B cell (primary cell): ENCODE measurements at regions not wholly inside any gene's neighbourhood (a gene's known extent, or its start where the extent isn't known, plus 50 kb on each side); places are given as distances from the start of the nearest gene placed in this dataset.
A peak's percentile ranks its signal among the peaks of the same experiment; 100 is the strongest.

ENCODE experiments used
- ATAC-seq: fragments of 200-7000 bp; cut with Tn5 transposase; one replicate; pipeline ENCODE4 v1.10.0; 2021; ENCODE audit warnings: low read depth, mild to moderate bottlenecking, moderate number of reproducible peaks, moderate library complexity
- CTCF ChIA-PET: fragments of 350-600 bp; sonication (Branson Sonifier 250); formaldehyde crosslinking; loops from one replicate; lab custom pipeline; 2021; ENCODE audit warnings: antibody characterized with exemption, inconsistent platforms; lab: Charles Lee
- POLR2A ChIA-PET: fragments of 350-600 bp; sonication (Branson Sonifier 250); formaldehyde crosslinking; loops from one replicate; lab custom pipeline; 2021; ENCODE audit warnings: antibody characterized with exemption; lab: Charles Lee
- DNase-seq: peaks from one replicate; pipeline ENCODE4 v3.0.0; 2013
- H2AFZ ChIP-seq: 2 replicates; pipeline ENCODE4 v1.6.1; 2012; ENCODE audit warnings: mild to moderate bottlenecking, low read depth, low read length; ENCODE audit not compliant: insufficient read depth, poor library complexity, severe bottlenecking
- H3K27ac ChIP-seq, 2 donors: 1 replicate in 1 of 2; 2 replicates in 1 of 2; pipeline ENCODE4 v1.5.1; 2012 to 2013; ENCODE audit warnings: low read length in 2 of 2, mild to moderate bottlenecking in 2 of 2, moderate library complexity in 1 of 2
- H3K27me3 ChIP-seq, 4 experiments: fragments of 200-600 bp in 1 of 4; sonication (generic) in 1 of 4; replicated peaks in 1 of 4; 1 replicate in 2 of 4; 2 replicates in 2 of 4; pipeline versions ENCODE4 v1.6.1 to v1.7.0; 2013 to 2016; ENCODE audit warnings: low read length in 3 of 4, mild to moderate bottlenecking in 2 of 4, mixed read lengths in 1 of 4, moderate library complexity in 1 of 4; ENCODE audit not compliant: insufficient read depth in 4 of 4, control insufficient read depth in 3 of 4; ENCODE audit errors: control extremely low read depth in 1 of 4
- H3K36me3 ChIP-seq, 2 experiments: replicated peaks in 1 of 2; 1 replicate in 1 of 2; 2 replicates in 1 of 2; pipeline versions ENCODE4 v1.6.1 to v1.7.1; 2013; ENCODE audit warnings: low read length in 1 of 2; ENCODE audit not compliant: insufficient read depth in 2 of 2, control insufficient read depth in 1 of 2; ENCODE audit errors: control extremely low read depth in 1 of 2, extremely low read depth in 1 of 2
- H3K4me1 ChIP-seq, 2 donors: fragments of 200-600 bp in 1 of 2; sonication (generic) in 1 of 2; 1 replicate in 1 of 2; 2 replicates in 1 of 2; pipeline versions ENCODE4 v1.5.1 to v1.6.1; 2013 to 2017; ENCODE audit warnings: low read length in 2 of 2; ENCODE audit not compliant: control insufficient read depth in 2 of 2, insufficient read depth in 2 of 2
- H3K4me2 ChIP-seq: replicated peaks from 2 replicates; pipeline ENCODE3; 2012; ENCODE audit warnings: mild to moderate bottlenecking, low read depth, low read length; ENCODE audit not compliant: poor library complexity, severe bottlenecking
- H3K4me3 ChIP-seq, 5 experiments: fragments of 200-600 bp in 1 of 5; sonication (generic) in 1 of 5; 1 replicate in 3 of 5; 2 replicates in 2 of 5; pipeline versions ENCODE4 v1.5.1 to v1.7.0; 2011 to 2016; ENCODE audit warnings: low read length in 4 of 5, mild to moderate bottlenecking in 4 of 5, low read depth in 2 of 5, control low read depth in 1 of 5, moderate library complexity in 1 of 5; ENCODE audit not compliant: insufficient read depth in 1 of 5; ENCODE audit errors: control extremely low read depth in 1 of 5, extremely low read depth in 1 of 5
- H3K79me2 ChIP-seq: fragments of 200-600 bp; sonication (generic); one replicate; pipeline ENCODE4 v1.6.0; 2016; ENCODE audit warnings: low read length; ENCODE audit not compliant: control insufficient read depth, insufficient read depth
- H3K9ac ChIP-seq: fragments of 200-600 bp; sonication (generic); 2 replicates; pipeline ENCODE4 v1.6.1; 2017; ENCODE audit warnings: mild to moderate bottlenecking, low read length, moderate library complexity
- H3K9me3 ChIP-seq, 3 donors: one replicate each; pipeline versions ENCODE4 v1.6.1 to v1.7.1; 2013; ENCODE audit warnings: low read length in 2 of 3; ENCODE audit not compliant: control insufficient read depth in 2 of 3, insufficient read depth in 1 of 3; ENCODE audit errors: control extremely low read depth in 1 of 3
- H4K20me1 ChIP-seq: 2 replicates; pipeline ENCODE4 v1.6.0; 2012; ENCODE audit warnings: mild to moderate bottlenecking, low read length; ENCODE audit not compliant: insufficient read depth, control insufficient read depth, poor library complexity, severe bottlenecking
- H3K27ac Mint-ChIP-seq: one replicate; pipeline ENCODE4 v1.8.0; 2021; ENCODE audit warnings: mixed read lengths
- H3K27me3 Mint-ChIP-seq: one replicate; pipeline ENCODE4 v1.8.0; 2021; ENCODE audit warnings: mixed read lengths
- H3K4me1 Mint-ChIP-seq: one replicate; pipeline ENCODE4 v1.8.0; 2021; ENCODE audit warnings: mixed read lengths
- H3K4me3 Mint-ChIP-seq: one replicate; pipeline ENCODE4 v1.8.0; 2021; ENCODE audit warnings: mixed read lengths
- H3K9me3 Mint-ChIP-seq: one replicate; pipeline ENCODE4 v1.8.0; 2022; ENCODE audit warnings: mixed read lengths; ENCODE audit not compliant: insufficient read depth
- CTCF ChIP-seq: fragments of 200-600 bp; IDR thresholded peaks from one replicate; pipeline ENCODE4 v1.8.0; 2022; ENCODE audit warnings: antibody characterized with exemption, mild to moderate bottlenecking
- EZH2 ChIP-seq: IDR thresholded peaks from 2 replicates; pipeline ENCODE4 v1.6.1; 2012; ENCODE audit warnings: borderline replicate concordance, low read depth, mild to moderate bottlenecking, moderate library complexity, low read length; ENCODE audit not compliant: insufficient read depth, poor library complexity, severe bottlenecking
- WGBS: methylation state at CpG from one replicate; pipeline ENCODE4 v1.1.5; 2013; ENCODE audit warnings: missing lambda C conversion rate; ENCODE audit not compliant: insufficient coverage; 5-methylcytosine and 5-hydroxymethylcytosine counted together
- intact Hi-C: fragments of 100-400 bp; cut with micrococcal nuclease; formaldehyde crosslinking; loops from one replicate; pipeline ENCODE4 v1.10.0; 2022

GRCh38 chr10:6674291-6674690, 94.2 kb upstream of the PRKCQ start:
- peak; percentile 4 for DNase-seq
- Histone ChIP-seq H3K4me1 (no peaks in the 10 kb centered on the region), H4K20me1 (no peaks in the 10 kb centered on the region), H3K27ac (no peak overlapping the region), H3K9me3 (no peaks in the 10 kb centered on the region), H2AFZ (no peak overlapping the region), H3K4me2 (no peak overlapping the region), H3K36me3 (no peaks in the 10 kb centered on the region), H3K27me3 (peaks cover 0 to 11% (median 0%) of the 10 kb centered on the region in 4 experiments), H3K4me3 (no peak overlapping the region), H3K79me2 (no peaks in the 10 kb centered on the region), H3K9ac (no peak overlapping the region)
- WGBS, result 0% methylated on average over 1 of the region's 3 CpGs
- TF ChIP-seq CTCF (no peak), EZH2 (no peak)
- H3K9me3 Mint-ChIP-seq, result no peaks in the 10 kb centered on the region
- ChIA-PET POLR2A (no interaction called here), CTCF (no interaction called here)
- ATAC-seq, result no peak
- intact Hi-C loops, result no loop called here
- H3K4me3 Mint-ChIP-seq, result no peak overlapping the region
- H3K27ac Mint-ChIP-seq, result no peak overlapping the region
- peaks cover 20% of the 10 kb centered on the region for H3K27me3 Mint-ChIP-seq
- H3K4me1 Mint-ChIP-seq, result peaks cover 2% of the 10 kb centered on the region

GRCh38 chr10:6671976-6672375, 91.9 kb upstream of the PRKCQ start:
- H3K4me1 Mint-ChIP-seq, result peaks cover 2% of the 10 kb centered on the region
- Histone ChIP-seq H4K20me1 (no peaks in the 10 kb centered on the region), H3K4me3 (no peak overlapping the region), H3K79me2 (no peaks in the 10 kb centered on the region), H3K9me3 (no peaks in the 10 kb centered on the region), H2AFZ (no peak overlapping the region), H3K9ac (no peak overlapping the region), H3K4me2 (no peak overlapping the region), H3K4me1 (no peaks in the 10 kb centered on the region), H3K36me3 (no peaks in the 10 kb centered on the region), H3K27me3 (peaks cover 0 to 6% (median 2%) of the 10 kb centered on the region in 4 experiments), H3K27ac (no peak overlapping the region)
- intact Hi-C loops, result no loop called here
- no peak for ATAC-seq
- WGBS, result 94% methylated on average over 5 of the region's 6 CpGs
- H3K9me3 Mint-ChIP-seq, result no peaks in the 10 kb centered on the region
- ChIA-PET POLR2A (no interaction called here), CTCF (no interaction called here)
- DNase-seq, result no peak
- H3K27ac Mint-ChIP-seq, result no peak overlapping the region
- no peak overlapping the region for H3K4me3 Mint-ChIP-seq
- no peak for TF ChIP-seq EZH2
- no peak for TF ChIP-seq CTCF
- H3K27me3 Mint-ChIP-seq, result peaks cover 17% of the 10 kb centered on the region
